GM12864 (cell line): ENCODE measurements at regions not wholly inside any gene's neighbourhood (a gene's known extent, or its start where the extent isn't known, plus 50 kb on each side); places are given as distances from the start of the nearest gene placed in this dataset.

Experiments
- DNase-seq: peaks from one replicate; pipeline ENCODE4 v3.0.0-alpha.2; 2011; ENCODE audit warnings: low read depth
- H3K4me3 ChIP-seq: 2 replicates; pipeline ENCODE4 v1.5.1; 2011; ENCODE audit warnings: mild to moderate bottlenecking, low read depth, low read length, control low read depth
- TF ChIP-seq, protein P1 (sequence below): IDR thresholded peaks from 2 replicates; pipeline ENCODE4 v1.5.1; 2011; ENCODE audit warnings: low read depth, mild to moderate bottlenecking, moderate library complexity, low read length, control low read depth, inconsistent platforms; ENCODE audit errors: missing control alignments

DNA sequence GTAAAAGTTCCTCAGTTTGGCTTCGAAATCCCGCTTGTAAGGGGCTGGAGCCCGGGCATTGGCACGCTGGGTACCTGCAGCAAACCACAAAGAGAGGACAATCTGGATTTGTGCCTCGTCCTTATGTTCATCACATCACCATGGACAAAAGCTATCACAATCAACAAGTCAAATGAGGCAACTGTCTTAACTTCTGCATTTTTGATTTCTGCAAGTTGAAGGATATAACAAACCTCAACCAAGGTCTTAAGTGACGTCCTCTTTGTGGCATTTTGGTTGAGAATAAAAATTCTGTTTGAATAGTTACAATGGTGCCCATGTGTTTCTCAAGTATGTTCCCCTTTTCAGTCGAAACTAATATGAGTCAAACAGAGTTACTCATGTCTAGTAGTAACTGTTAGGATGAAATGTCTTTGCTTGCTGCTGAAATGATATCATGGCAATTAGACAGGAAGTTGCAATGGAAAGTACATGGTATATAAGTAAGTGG, 70.8 kb upstream of the STK17B start:
- TF ChIP-seq, protein P1, sequence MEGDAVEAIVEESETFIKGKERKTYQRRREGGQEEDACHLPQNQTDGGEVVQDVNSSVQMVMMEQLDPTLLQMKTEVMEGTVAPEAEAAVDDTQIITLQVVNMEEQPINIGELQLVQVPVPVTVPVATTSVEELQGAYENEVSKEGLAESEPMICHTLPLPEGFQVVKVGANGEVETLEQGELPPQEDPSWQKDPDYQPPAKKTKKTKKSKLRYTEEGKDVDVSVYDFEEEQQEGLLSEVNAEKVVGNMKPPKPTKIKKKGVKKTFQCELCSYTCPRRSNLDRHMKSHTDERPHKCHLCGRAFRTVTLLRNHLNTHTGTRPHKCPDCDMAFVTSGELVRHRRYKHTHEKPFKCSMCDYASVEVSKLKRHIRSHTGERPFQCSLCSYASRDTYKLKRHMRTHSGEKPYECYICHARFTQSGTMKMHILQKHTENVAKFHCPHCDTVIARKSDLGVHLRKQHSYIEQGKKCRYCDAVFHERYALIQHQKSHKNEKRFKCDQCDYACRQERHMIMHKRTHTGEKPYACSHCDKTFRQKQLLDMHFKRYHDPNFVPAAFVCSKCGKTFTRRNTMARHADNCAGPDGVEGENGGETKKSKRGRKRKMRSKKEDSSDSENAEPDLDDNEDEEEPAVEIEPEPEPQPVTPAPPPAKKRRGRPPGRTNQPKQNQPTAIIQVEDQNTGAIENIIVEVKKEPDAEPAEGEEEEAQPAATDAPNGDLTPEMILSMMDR = no peak
- DNase-seq = peak; percentile 76

GRCh38 chr2:196244516-196244915, 73.1 kb upstream of the STK17B start:
- TF ChIP-seq, protein P1 = no peak
- H3K4me3 ChIP-seq = no peak overlapping the region
- no peak for DNase-seq

More for the DNA sequence above, 70.8 kb upstream of the STK17B start:
- no peak overlapping the region for H3K4me3 ChIP-seq

- H3K4me3 ChIP-seq = no peak overlapping the region
- no peak for DNase-seq
- TF ChIP-seq, protein P1 = no peak
Observed at GRCh38 chr2:196244966-196245365, 73.6 kb upstream of the STK17B start.

DNA sequence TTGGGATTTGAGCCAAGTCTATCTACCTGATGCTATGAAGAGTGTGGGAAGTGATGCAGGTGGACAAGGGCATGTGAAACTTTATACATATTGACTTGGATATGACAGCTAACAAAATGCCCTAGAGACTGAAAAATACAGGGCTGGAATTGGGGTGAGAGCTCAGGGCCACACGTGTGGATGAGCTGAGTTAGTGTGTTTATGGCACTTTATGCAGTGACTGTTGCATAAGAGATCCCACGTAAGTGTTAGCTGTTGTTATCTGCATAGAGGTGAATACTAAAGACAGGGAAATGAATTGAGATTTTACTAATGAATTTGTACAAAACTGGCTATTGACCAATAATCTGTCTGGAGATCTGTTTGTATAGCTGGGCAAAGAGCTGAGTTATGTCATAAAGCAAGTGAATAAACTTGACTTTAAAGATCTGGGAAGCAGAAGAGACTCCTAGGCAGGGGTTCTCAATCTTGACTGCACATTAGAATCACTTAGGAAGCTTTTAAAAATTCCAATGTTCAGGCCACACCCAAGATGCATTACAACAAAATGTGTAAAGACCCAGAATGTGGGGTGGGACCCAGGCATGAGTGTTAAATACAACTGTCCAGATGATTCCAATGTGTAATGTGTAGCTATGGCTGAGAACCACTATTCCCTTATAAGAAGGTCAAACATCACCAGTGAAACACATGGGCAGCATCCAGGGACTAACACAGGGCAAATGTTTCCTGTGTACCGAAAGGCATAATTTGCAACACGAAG, 74.2 kb upstream of the STK17B start:
- H3K4me3 ChIP-seq = no peak overlapping the region
- TF ChIP-seq, protein P1 = no peak
- DNase-seq = no peak

- no peak overlapping the region for H3K4me3 ChIP-seq
- TF ChIP-seq, protein P1 = no peak
- DNase-seq = no peak
Observed at GRCh38 chr2:196247114-196247975, 76.0 kb upstream of the STK17B start.

- H3K4me3 ChIP-seq = no peak overlapping the region
- TF ChIP-seq, protein P1 = no peak
- no peak for DNase-seq
Observed at GRCh38 chr2:196247976-196248280, 76.5 kb upstream of the STK17B start.
